SU-DHL-6 (cell line): ENCODE measurements at regions not wholly inside any gene's neighbourhood (a gene's known extent, or its start where the extent isn't known, plus 50 kb on each side); places are given as distances from the start of the nearest gene placed in this dataset.

Source experiments
- CTCF ChIP-seq: fragments of 200-600 bp; sonication (generic); IDR thresholded peaks from one replicate; pipeline ENCODE4 v1.5.1; 2017; ENCODE audit warnings: antibody characterized with exemption, mild to moderate bottlenecking, low read length, moderate library complexity; ENCODE audit not compliant: insufficient read depth, poor library complexity, severe bottlenecking
- EZH2phosphoT487 ChIP-seq: fragments of 200-600 bp; sonication (generic), shearing (Covaris generic); conservative IDR thresholded peaks from 2 replicates; pipeline ENCODE4 v1.6.1; 2018; ENCODE audit warnings: mild to moderate bottlenecking, antibody characterized with exemption, low read length, moderate library complexity, mixed read lengths

- no peak for TF ChIP-seq CTCF
- no peak for TF ChIP-seq EZH2phosphoT487
Observed at GRCh38 chr20:48292806-48293205, 507.5 kb upstream of the SULF2 start.
